ENCODE measurements at regions not wholly inside any gene's neighbourhood (a gene's known extent, or its start where the extent isn't known, plus 50 kb on each side); places are given as distances from the start of the nearest gene placed in this dataset.

GRCh38 chr4:177117256-177117655 is 192.4 kb upstream of the NEIL3 start:
- no peak for DNase-seq

- no peak for DNase-seq
These were observed 191.1 kb upstream of the NEIL3 start for GRCh38 chr4:177118596-177118995.

GRCh38 chr4:177119021-177119471 is 190.6 kb upstream of the NEIL3 start:
- no peak for DNase-seq

- no peak for DNase-seq
These were observed 190.0 kb upstream of the NEIL3 start for GRCh38 chr4:177119691-177120090.

- DNase-seq, result no peak
These were observed 185.9 kb upstream of the NEIL3 start for GRCh38 chr4:177123811-177124210.

- DNase-seq, result no peak
These were observed 185.2 kb upstream of the NEIL3 start for GRCh38 chr4:177124349-177125064.

- DNase-seq, result no peak
These were observed 184.0 kb upstream of the NEIL3 start for GRCh38 chr4:177125656-177126055.

- DNase-seq, result no peak
These were observed 182.0 kb upstream of the NEIL3 start for GRCh38 chr4:177127658-177128057.

GRCh38 chr4:177128306-177128705 is 181.4 kb upstream of the NEIL3 start:
- no peak for DNase-seq

- no peak for DNase-seq
These were observed 177.9 kb upstream of the NEIL3 start for GRCh38 chr4:177131736-177132135.

GRCh38 chr4:177147668-177148067 is 162.0 kb upstream of the NEIL3 start:
- DNase-seq, result no peak

- DNase-seq, result no peak
These were observed 154.2 kb upstream of the NEIL3 start for GRCh38 chr4:177155454-177155853.

GRCh38 chr4:177159600-177159999 is 150.1 kb upstream of the NEIL3 start:
- no peak for DNase-seq

GRCh38 chr4:177161781-177162180 is 147.9 kb upstream of the NEIL3 start:
- DNase-seq, result no peak

GRCh38 chr4:177163532-177163931 is 146.1 kb upstream of the NEIL3 start:
- no peak for DNase-seq

GRCh38 chr4:177171588-177171987 is 138.1 kb upstream of the NEIL3 start:
- DNase-seq, result no peak

GRCh38 chr4:177175473-177175872 is 134.2 kb upstream of the NEIL3 start:
- DNase-seq, result no peak

- no peak for DNase-seq
These were observed 132.1 kb upstream of the NEIL3 start for GRCh38 chr4:177177541-177178081.

GRCh38 chr4:177178246-177178645 is 131.4 kb upstream of the NEIL3 start:
- DNase-seq, result no peak

GRCh38 chr4:177182166-177182565 is 127.5 kb upstream of the NEIL3 start:
- no peak for DNase-seq

GRCh38 chr4:177182728-177183127 is 126.9 kb upstream of the NEIL3 start:
- no peak for DNase-seq

- DNase-seq, result no peak
These were observed 124.5 kb upstream of the NEIL3 start for GRCh38 chr4:177185151-177185550.

GRCh38 chr4:177185579-177185978 is 124.1 kb upstream of the NEIL3 start:
- DNase-seq, result no peak

GRCh38 chr4:177187371-177187770 is 122.3 kb upstream of the NEIL3 start:
- DNase-seq, result no peak

- no peak for DNase-seq
These were observed 118.6 kb upstream of the NEIL3 start for GRCh38 chr4:177190995-177191580.
